ENCODE measurements at regions not wholly inside any gene's neighbourhood (a gene's known extent, or its start where the extent isn't known, plus 50 kb on each side); places are given as distances from the start of the nearest gene placed in this dataset.
"Not testable (repeated sequence)": the region's sequence is repeated elsewhere in the genome, so short reads cannot be mapped to it uniquely, and the experiment has no call there.

DNA sequence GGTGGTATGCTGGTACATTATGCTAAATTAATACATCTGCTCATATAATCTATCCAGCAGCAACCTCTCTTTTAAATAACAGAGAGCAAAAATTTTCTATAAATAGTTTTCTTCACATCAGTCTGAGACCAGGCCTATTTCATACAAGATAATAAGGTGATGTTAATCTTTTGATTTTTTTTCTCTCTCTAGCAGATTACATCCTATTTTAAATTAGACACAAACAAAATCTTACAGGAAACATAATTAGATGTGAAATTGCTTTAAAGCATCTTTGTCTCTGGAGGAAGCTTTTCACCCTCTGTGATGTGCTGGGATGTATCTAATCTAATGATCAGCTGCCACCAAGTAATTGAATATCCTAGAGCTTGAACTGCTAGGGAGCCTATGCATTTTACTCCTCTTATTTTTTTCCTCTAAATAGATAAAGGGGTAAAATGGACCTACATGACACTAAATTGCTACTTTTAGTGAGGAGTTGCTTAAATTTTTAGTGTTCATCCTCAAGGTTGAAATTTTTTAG lies 165.5 kb downstream of the MANEA start:
- no peaks in the 10 kb centered on the region for H3K4me1 ChIP-seq
- DNase-seq (no peak), ATAC-seq (no peak)
- no peaks in the 10 kb centered on the region for H3K9me3 ChIP-seq
- H3K36me3 ChIP-seq: no peaks in the 10 kb centered on the region
- TF ChIP-seq, protein P1, sequence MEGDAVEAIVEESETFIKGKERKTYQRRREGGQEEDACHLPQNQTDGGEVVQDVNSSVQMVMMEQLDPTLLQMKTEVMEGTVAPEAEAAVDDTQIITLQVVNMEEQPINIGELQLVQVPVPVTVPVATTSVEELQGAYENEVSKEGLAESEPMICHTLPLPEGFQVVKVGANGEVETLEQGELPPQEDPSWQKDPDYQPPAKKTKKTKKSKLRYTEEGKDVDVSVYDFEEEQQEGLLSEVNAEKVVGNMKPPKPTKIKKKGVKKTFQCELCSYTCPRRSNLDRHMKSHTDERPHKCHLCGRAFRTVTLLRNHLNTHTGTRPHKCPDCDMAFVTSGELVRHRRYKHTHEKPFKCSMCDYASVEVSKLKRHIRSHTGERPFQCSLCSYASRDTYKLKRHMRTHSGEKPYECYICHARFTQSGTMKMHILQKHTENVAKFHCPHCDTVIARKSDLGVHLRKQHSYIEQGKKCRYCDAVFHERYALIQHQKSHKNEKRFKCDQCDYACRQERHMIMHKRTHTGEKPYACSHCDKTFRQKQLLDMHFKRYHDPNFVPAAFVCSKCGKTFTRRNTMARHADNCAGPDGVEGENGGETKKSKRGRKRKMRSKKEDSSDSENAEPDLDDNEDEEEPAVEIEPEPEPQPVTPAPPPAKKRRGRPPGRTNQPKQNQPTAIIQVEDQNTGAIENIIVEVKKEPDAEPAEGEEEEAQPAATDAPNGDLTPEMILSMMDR (IDR thresholded peaks at IDR 0.05): no peak
- H3K27ac ChIP-seq: no peak overlapping the region
- no peak overlapping the region for H3K4me3 ChIP-seq
- intact Hi-C loops (cut with DNase I): no loop called here
- H3K27me3 ChIP-seq: no peaks in the 10 kb centered on the region

DNA sequence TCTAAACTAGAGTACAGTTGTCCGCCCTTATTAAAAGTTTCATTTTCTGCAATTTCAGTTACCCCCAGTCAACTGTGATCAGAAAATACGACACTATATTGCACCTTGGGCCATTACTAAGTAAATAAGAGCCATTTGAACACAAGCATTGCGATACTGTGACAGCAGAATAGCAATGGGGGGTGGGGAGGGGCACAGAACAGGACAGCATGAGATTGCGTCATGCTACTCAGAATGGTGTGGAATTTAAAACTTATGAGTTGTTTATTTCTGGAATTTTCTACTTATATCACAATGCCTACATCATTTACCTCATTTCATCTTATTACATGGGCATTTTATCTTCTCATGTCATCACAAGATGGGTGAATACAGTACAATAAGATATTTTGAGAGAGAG lies 166.3 kb downstream of the MANEA start:
- no peaks in the 10 kb centered on the region for H3K4me1 ChIP-seq
- 68 to 73% methylated on average over 4 of the region's 4 CpGs for WGBS, 2 donors
- H3K9me3 ChIP-seq: no peaks in the 10 kb centered on the region
- H3K36me3 ChIP-seq: no peaks in the 10 kb centered on the region
- no peaks in the 10 kb centered on the region for H3K27me3 ChIP-seq
- no peak for ATAC-seq
- no peak overlapping the region for H3K4me3 ChIP-seq
- TF ChIP-seq, protein P1 (IDR thresholded peaks at IDR 0.05): no peak
- DNase-seq: no peak
- intact Hi-C loops (cut with DNase I): no loop called here
- no peak overlapping the region for H3K27ac ChIP-seq

DNA sequence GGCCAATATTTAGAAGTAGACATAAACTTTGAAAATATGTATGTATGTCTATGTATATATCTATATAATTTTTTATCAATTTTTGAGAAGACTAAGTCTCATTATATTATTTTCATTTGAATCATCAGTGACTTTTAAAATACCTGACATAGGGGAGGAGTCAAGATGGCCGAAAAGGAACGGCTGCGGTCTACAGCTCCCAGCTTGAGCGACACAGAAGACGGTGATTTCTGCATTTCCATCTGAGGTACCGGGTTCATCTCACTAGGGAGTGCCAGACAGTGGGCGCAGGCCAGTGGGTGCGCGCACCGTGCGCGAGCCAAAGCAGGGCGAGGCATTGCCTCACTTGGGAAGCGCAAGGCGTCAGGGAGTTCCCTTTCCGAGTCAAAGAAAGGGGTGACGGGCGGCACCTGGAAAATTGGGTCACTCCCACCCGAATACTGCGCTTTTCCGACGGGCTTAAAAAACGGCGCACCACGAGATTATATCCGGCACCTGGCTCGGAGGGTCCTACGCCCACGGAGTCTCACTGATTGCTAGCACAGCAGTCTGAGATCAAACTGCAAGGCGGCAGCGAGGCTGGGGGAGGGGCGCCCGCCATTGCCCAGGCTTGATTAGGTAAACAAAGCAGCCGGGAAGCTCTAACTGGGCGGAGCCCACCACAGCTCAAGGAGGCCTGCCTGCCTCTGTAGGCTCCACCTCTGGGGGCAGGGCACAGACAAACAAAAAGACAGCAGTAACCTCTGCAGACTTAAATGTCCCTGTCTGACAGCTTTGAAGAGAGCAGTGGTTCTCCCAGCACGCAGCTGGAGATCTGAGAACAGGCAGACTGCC lies 181.1 kb downstream of the MANEA start:
- H3K27ac ChIP-seq; H3K27me3 ChIP-seq; intact Hi-C loops (cut with DNase I); H3K4me3 ChIP-seq; ATAC-seq; H3K36me3 ChIP-seq; H3K9me3 ChIP-seq; DNase-seq; H3K4me1 ChIP-seq: not testable (repeated sequence)
- WGBS, 2 donors: 81 to 89% methylated on average over 20 to 25 of the region's 36 CpGs

DNA sequence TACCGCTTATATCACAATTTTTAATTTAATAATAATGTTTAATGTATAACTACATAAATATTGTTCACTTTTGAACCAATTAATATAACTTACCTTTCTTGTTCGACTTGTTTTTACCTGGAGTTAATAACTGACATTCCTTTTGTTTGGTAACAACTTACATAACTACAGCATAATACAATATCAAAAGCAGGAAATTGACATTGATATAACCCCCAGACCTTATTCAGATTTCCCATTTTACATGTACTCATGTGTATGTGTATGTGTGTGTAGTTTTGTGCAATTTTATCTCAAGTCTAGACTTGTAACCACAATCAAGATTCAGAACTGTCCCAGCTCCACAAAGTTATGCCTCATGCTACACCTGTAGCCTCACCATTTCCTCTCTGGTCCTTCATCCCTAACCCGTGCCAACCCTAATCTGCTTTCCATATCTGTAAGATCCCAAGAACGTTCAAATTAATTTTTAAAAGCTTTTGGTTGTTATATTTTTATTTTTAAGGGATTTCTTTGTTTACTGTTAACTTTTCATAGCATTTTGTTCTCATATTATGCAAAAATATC lies 190.6 kb downstream of the MANEA start:
- DNase-seq: no peak
- intact Hi-C loops (cut with DNase I): no loop called here
- Histone ChIP-seq H3K27me3 (no peaks in the 10 kb centered on the region), H3K27ac (no peak overlapping the region), H3K4me1 (no peaks in the 10 kb centered on the region), H3K9me3 (no peaks in the 10 kb centered on the region), H3K4me3 (no peak overlapping the region), H3K36me3 (no peaks in the 10 kb centered on the region)
- WGBS, 2 donors: 64 to 66% methylated on average over 4 of the region's 4 CpGs
- TF ChIP-seq, protein P1 (IDR thresholded peaks at IDR 0.05): no peak
- ATAC-seq: no peak

DNA sequence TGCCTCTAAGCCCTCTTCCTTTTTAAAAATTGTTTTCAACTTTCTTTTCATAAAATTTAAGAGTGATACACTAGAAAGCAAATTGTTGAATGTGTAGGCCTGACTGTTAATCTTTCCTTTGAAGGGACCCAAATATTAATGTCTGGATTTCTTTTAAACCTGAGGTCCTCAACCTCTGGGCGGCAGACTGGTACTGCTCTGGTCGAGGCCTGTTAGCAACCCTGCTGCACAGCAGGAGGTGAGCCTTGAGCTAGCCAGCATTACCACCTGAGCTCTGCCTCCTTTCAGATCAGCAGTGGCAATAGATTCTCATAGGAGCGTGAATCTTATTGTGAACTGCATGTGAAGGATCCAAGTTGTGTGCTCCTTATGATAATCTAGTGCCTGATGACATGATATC lies 191.2 kb downstream of the MANEA start:
- no peak overlapping the region for H3K4me3 ChIP-seq
- H3K27ac ChIP-seq: no peak overlapping the region
- ATAC-seq (no peak), DNase-seq (no peak)
- no peaks in the 10 kb centered on the region for H3K4me1 ChIP-seq
- no peaks in the 10 kb centered on the region for H3K36me3 ChIP-seq
- H3K27me3 ChIP-seq: no peaks in the 10 kb centered on the region
- WGBS, 2 donors: 32 to 34% methylated on average over 3 of the region's 3 CpGs
- intact Hi-C loops (cut with DNase I): no loop called here
- TF ChIP-seq, protein P1 (IDR thresholded peaks at IDR 0.05): no peak
- H3K9me3 ChIP-seq: no peaks in the 10 kb centered on the region

Measured in heart right ventricle (tissue), 16 donors.